Naive B cell (primary cell): ENCODE measurements at regions not wholly inside any gene's neighbourhood (a gene's known extent, or its start where the extent isn't known, plus 50 kb on each side); places are given as distances from the start of the nearest gene placed in this dataset.
"Not testable (repeated sequence)": the region's sequence is repeated elsewhere in the genome, so short reads cannot be mapped to it uniquely, and the experiment has no call there.

Source experiments
- ATAC-seq, 2 donors: fragments of 150-1000 bp; cut with Tn5 transposase; 2 replicates each; pipeline ENCODE4 v1.10.0; 2021; ENCODE audit warnings: low read depth in 2 of 2, mild to moderate bottlenecking in 2 of 2, moderate library complexity in 2 of 2
- DNase-seq: peaks from one replicate; pipeline ENCODE4 v3.0.0; 2022
- H3K27ac Mint-ChIP-seq, 6 donors: one replicate each; pipeline ENCODE4 v1.8.0; 2020 to 2022; ENCODE audit warnings: mild to moderate bottlenecking in 6 of 6, mixed read lengths in 6 of 6, moderate library complexity in 5 of 6, inconsistent platforms in 2 of 6
- H3K27me3 Mint-ChIP-seq, 3 donors: one replicate each; pipeline ENCODE4 v1.8.0; 2021 to 2022; ENCODE audit warnings: mixed read lengths in 3 of 3, mild to moderate bottlenecking in 1 of 3
- H3K36me3 Mint-ChIP-seq, 2 donors: one replicate each; pipeline ENCODE4 v1.8.0; 2020 to 2022; ENCODE audit warnings: mixed read lengths in 2 of 2, inconsistent platforms in 1 of 2, mild to moderate bottlenecking in 1 of 2
- H3K4me1 Mint-ChIP-seq, 3 donors: one replicate each; pipeline ENCODE4 v1.8.0; 2020 to 2022; ENCODE audit warnings: mixed read lengths in 3 of 3, inconsistent platforms in 1 of 3, mild to moderate bottlenecking in 1 of 3, moderate library complexity in 1 of 3
- H3K4me3 Mint-ChIP-seq, 8 donors: one replicate each; pipeline ENCODE4 v1.8.0; 2020 to 2022; ENCODE audit warnings: mild to moderate bottlenecking in 8 of 8, mixed read lengths in 8 of 8, moderate library complexity in 8 of 8, inconsistent platforms in 2 of 8
- H3K9me3 Mint-ChIP-seq, 7 donors: one replicate each; pipeline ENCODE4 v1.8.0; 2020 to 2022; ENCODE audit warnings: mixed read lengths in 7 of 7, mild to moderate bottlenecking in 5 of 7, inconsistent platforms in 2 of 7, moderate library complexity in 1 of 7

DNA sequence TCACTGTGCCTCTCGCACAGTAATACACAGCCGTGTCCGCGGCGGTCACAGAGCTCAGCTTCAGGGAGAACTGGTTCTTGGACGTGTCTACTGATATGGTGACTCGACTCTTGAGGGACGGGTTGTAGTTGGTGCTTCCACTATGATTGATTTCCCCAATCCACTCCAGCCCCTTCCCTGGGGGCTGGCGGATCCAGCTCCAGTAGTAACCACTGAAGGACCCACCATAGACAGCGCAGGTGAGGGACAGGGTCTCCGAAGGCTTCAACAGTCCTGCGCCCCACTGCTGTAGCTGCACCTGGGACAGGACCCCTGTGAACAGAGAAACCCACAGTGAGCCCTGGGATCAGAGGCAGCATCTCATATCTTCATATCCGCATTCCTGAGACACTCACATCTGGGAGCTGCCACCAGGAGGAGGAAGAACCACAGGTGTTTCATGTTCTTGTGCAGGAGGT, 847.3 kb downstream of the TMEM121 start:
- not testable (repeated sequence) for DNase-seq, H3K27me3 Mint-ChIP-seq, ATAC-seq, H3K36me3 Mint-ChIP-seq, H3K9me3 Mint-ChIP-seq
- H3K4me1 Mint-ChIP-seq = peaks cover 15 to 22% (median 17%) of the 10 kb centered on the region in 3 donors
- H3K4me3 Mint-ChIP-seq = peak overlapping the region; percentile 31 to 85 (median 66)
- peak overlapping the region in 5 of 6 donors; percentile 15 to 77 (median 51) for H3K27ac Mint-ChIP-seq

DNA sequence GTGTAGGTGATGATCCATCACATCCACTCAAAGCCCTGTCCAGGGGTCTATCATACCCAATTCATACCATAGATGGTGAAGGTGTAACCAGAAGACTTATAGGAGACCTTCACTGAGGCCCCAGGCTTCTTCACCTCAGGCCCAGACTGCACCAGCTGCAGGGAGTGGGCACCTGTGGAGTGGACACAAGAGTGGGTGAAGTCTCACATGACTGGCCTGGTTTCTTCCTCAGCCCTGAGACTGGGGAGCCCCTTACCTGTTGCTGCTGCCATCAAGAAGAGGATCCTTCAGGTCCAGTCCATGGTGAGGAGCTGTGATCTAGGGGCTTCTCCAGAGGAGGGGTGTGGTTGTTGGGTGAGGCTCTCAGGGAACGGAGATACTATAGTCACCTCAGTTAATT, 851.0 kb downstream of the TMEM121 start:
- no peak for ATAC-seq
- Mint-ChIP-seq H3K4me1 (peaks cover 15 to 17% (median 17%) of the 10 kb centered on the region in 3 donors), H3K9me3 (no peaks in the 10 kb centered on the region)

DNA sequence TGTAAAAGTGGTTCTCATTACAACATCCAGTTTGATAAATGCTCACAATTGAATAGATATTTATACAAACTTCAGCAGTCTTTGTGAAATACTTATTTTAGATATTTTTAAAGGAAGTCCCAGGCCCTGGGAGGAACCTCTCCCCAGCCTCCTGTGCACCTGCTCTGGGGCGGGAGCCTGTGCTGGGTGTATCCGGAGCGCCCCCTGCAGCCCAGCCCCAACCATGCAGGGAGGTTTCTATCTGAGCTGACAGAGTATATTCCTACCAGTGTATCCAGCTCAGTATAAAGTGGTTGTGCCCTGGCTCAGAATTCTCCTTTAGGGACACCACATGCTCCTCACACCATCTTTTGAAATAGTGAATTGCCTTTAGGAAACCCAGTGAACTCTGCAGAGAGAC, 851.8 kb downstream of the TMEM121 start:
- Mint-ChIP-seq H3K27ac (peak overlapping the region in 1 of 6 donors; percentile 56), H3K4me1 (peaks cover 9 to 11% (median 10%) of the 10 kb centered on the region in 3 donors), H3K27me3 (peaks cover 0 to 4% (median 0%) of the 10 kb centered on the region in 3 donors), H3K9me3 (no peaks in the 10 kb centered on the region), H3K36me3 (no peaks in the 10 kb centered on the region), H3K4me3 (no peak overlapping the region)
- DNase-seq (peak; percentile 43), ATAC-seq (peak; percentile 57 to 67)

More for the DNA sequence above, 851.0 kb downstream of the TMEM121 start:
- Mint-ChIP-seq H3K36me3 (no peaks in the 10 kb centered on the region), H3K27me3 (peaks cover 0 to 4% (median 0%) of the 10 kb centered on the region in 3 donors), H3K4me3 (peak overlapping the region in 1 of 8 donors; percentile 30), H3K27ac (no peak overlapping the region)
- DNase-seq = no peak

DNA sequence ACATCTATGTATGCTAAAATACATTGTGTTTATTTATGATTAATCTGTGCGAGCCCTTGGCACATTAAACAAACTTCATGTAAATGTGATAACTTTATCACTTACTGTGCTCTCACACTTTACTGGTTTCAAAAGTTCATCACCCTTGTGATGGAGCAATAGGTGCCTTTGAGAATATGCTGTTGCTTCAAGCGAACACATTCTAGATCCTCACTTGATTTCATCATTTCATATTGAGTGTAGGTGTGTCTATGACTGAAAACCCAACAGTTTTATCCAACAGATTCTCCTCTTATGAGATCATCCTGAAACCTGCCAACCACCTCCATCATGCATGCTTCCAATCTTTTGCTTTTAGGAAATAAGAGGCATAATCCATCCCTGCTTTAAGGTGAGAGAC, 854.4 kb downstream of the TMEM121 start:
- DNase-seq (no peak), ATAC-seq (no peak)
- Mint-ChIP-seq H3K4me1 (no peaks in the 10 kb centered on the region), H3K9me3 (no peaks in the 10 kb centered on the region), H3K36me3 (no peaks in the 10 kb centered on the region), H3K27me3 (peaks cover 0 to 4% (median 0%) of the 10 kb centered on the region in 3 donors), H3K27ac (no peak overlapping the region), H3K4me3 (no peak overlapping the region)

DNA sequence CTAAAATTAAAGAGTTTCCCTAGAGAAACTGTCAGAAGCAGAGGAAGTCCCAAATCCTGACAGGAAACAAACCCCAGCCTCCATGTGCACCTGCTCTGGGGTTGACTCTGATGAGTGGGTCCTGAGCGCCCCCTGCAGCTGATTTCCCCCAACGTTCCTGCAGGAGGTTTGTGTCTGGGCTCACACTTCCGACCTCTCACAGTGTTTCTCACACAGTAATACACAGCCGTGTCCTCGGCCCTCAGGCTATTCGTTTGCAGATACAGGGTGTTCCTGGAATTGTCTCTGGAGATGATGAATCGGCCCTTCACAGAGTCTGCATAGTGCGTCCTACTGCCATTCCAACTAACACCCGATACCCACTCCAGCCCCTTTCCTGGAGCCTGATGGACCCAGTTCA, 862.8 kb downstream of the TMEM121 start:
- H3K4me1 Mint-ChIP-seq, H3K9me3 Mint-ChIP-seq, H3K36me3 Mint-ChIP-seq, DNase-seq, ATAC-seq, H3K4me3 Mint-ChIP-seq, H3K27ac Mint-ChIP-seq: not testable (repeated sequence)
- H3K27me3 Mint-ChIP-seq = peaks cover 15 to 30% (median 17%) of the 10 kb centered on the region in 3 donors

DNA sequence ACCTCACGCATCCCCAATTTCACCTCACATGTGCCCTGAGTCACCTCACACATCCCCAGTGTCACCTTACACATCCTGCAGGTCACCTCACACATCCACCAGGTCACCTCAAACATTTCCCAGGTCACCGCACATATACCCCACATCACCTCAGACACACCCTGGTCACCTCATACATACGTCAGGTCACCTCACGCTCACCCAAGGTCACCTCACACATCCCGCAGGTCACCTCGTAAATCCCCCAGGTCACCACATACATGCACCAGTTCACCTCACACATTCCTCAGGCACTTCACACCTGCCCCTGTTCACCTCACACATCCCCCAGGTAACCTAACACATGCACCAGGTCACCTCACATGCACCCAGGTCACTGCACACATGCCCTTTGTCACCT, 864.0 kb downstream of the TMEM121 start:
- Mint-ChIP-seq H3K4me1 (peaks cover 0 to 5% (median 0%) of the 10 kb centered on the region in 3 donors), H3K27me3 (peaks cover 15 to 30% (median 17%) of the 10 kb centered on the region in 3 donors), H3K4me3 (no peak overlapping the region), H3K9me3 (no peaks in the 10 kb centered on the region), H3K27ac (no peak overlapping the region), H3K36me3 (no peaks in the 10 kb centered on the region)
- DNase-seq = no peak
- ATAC-seq = no peak

DNA sequence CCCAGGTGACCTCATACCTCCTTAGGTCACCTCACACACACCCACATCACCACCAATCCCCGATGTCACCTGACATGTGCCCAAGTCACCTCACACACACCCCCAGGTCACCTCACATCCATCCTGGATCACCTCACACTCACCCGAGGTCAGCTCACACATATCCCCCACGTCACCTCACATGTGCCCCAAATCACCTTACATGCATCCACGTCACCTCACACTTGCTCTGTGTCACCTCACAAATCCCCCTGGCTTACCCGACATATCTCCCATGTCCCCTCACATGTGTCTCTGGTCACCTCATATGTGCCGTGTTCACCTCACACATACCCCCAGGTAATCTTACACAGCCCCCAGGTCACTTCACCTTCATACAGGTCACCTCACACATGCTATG, 864.6 kb downstream of the TMEM121 start:
- no peak overlapping the region for H3K4me3 Mint-ChIP-seq
- no peaks in the 10 kb centered on the region for H3K36me3 Mint-ChIP-seq
- H3K9me3 Mint-ChIP-seq = no peaks in the 10 kb centered on the region
- peaks cover 0 to 5% (median 0%) of the 10 kb centered on the region in 3 donors for H3K4me1 Mint-ChIP-seq
- DNase-seq (no peak), ATAC-seq (no peak)
- peaks cover 15 to 30% (median 17%) of the 10 kb centered on the region in 3 donors for H3K27me3 Mint-ChIP-seq
- H3K27ac Mint-ChIP-seq = no peak overlapping the region

DNA sequence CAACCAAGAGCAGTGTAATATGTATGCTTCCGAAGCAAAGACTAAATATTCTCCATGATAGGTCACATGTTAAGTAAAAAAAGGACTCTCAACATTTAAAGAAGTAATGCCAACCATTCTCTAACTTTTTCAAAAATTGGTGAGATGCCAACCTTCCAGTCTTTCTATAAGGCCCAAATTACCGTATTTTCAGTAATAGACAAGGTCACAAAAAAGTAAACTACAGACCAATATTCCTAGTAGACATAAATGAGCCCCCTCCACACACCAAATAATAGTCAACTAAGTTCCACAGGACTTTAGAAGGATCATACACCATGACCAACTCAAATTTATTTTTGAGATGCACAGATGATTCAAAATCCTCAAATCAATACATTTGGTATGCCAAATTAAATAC, 867.4 kb downstream of the TMEM121 start:
- ATAC-seq = no peak
- peaks cover 15 to 37% (median 17%) of the 10 kb centered on the region in 3 donors for H3K27me3 Mint-ChIP-seq
- H3K36me3 Mint-ChIP-seq = no peaks in the 10 kb centered on the region
- H3K9me3 Mint-ChIP-seq = no peaks in the 10 kb centered on the region
- H3K27ac Mint-ChIP-seq = no peak overlapping the region
- H3K4me3 Mint-ChIP-seq = no peak overlapping the region
- no peak for DNase-seq
- H3K4me1 Mint-ChIP-seq = peaks cover 0 to 5% (median 0%) of the 10 kb centered on the region in 3 donors

DNA sequence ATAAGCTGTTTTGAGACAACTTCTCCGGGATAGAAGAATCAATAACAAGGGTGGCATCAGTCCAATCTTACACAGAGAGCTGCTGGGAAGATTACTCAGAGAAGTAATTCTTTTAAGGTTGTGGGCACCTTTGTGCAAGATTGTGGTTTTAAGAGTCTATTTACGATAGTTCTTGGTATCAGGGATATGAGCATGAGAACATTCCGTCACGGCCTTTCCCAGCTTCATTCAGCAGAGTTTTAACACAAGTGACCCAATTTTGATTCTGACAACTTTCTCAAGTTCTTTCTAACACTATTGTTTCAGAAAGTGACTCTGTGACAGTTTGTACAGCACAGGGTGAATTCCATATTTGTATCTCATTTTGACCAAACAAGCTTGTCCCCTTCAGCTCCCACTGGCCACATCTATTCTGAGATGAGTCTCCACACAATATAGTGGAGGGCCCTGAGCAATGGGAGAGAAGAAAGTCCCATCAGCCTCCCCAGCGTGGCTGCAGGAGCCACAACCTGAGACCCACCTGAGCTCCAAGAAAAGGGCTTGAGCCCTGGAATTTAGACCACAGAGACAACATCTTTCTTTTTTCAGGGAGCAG, 869.2 kb downstream of the TMEM121 start:
- DNase-seq = no peak
- H3K4me1 Mint-ChIP-seq = no peaks in the 10 kb centered on the region

DNA sequence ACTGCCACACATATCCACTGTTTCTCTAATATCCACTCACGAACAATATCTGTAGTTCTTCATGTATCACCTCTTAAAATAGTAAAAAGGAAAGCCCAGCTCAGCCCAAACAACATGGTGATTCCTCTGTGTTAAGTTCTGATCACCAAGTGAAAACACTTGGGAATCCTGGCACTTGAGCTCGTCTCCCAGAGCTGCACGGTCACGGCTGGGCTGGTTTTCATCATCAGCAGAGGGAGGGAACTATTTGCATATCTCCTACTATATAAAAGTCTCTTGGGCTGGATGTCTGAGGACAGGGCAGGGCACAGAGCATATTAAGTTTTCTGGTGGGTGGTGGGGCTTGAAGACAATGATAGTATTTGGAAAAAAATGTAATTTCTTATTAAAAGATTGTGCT, 870.6 kb downstream of the TMEM121 start:
- ATAC-seq (no peak), DNase-seq (no peak)
- Mint-ChIP-seq H3K4me1 (no peaks in the 10 kb centered on the region), H3K27me3 (peaks cover 0 to 16% (median under 1%) of the 10 kb centered on the region in 3 donors), H3K36me3 (no peaks in the 10 kb centered on the region), H3K4me3 (no peak overlapping the region), H3K27ac (no peak overlapping the region), H3K9me3 (no peaks in the 10 kb centered on the region)

More for the DNA sequence above, 869.2 kb downstream of the TMEM121 start:
- Mint-ChIP-seq H3K27me3 (peaks cover 10 to 31% (median 14%) of the 10 kb centered on the region in 3 donors), H3K4me3 (no peak overlapping the region), H3K36me3 (no peaks in the 10 kb centered on the region), H3K27ac (no peak overlapping the region), H3K9me3 (no peaks in the 10 kb centered on the region)
- ATAC-seq = no peak

DNA sequence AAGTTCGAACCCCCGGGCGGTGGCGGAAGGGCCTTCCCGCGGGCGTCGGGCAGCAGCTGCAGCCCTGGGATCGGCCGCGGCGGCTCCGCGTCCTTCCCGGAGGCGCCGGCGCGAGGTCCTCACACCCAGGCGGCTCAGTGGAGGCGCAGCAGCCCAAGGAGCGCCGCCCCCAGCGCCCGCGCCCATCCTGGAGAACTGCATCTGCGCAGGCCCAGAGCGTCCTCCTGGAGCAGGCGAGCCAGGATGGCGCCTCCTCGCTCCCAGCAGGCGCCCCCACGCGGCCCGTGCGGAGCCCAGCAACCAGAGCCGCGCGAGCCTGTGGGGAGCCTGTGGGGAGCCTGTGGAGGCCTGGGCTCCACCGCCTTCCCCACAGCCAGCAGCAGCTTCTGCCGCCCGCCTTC, 872.5 kb downstream of the TMEM121 start:
- H3K27ac Mint-ChIP-seq, H3K4me1 Mint-ChIP-seq, DNase-seq, H3K9me3 Mint-ChIP-seq, H3K27me3 Mint-ChIP-seq, H3K36me3 Mint-ChIP-seq, H3K4me3 Mint-ChIP-seq, ATAC-seq: not testable (repeated sequence)

DNA sequence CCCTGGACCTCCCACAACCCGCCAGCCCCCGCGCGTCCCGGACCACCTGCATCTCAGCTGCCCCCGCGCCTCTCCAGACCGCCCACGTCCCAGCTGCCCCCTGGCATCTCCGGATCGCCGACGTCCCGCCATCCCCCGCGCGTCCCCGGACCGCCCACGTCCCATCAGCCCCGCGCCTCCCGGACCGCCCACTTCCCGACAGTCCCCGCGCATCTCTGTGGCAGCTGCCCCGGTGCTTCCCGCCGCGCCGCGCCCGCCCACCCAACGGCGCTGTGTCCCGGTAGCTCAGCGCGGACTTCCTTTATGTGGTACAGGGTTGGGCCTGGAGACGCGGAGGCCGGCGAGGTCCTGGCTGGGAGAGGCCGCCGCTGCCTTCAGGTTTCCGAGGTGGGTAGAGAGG, 874.9 kb downstream of the TMEM121 start:
- H3K9me3 Mint-ChIP-seq, H3K4me3 Mint-ChIP-seq, H3K36me3 Mint-ChIP-seq, H3K27ac Mint-ChIP-seq, H3K4me1 Mint-ChIP-seq, ATAC-seq, H3K27me3 Mint-ChIP-seq, DNase-seq: not testable (repeated sequence)

DNA sequence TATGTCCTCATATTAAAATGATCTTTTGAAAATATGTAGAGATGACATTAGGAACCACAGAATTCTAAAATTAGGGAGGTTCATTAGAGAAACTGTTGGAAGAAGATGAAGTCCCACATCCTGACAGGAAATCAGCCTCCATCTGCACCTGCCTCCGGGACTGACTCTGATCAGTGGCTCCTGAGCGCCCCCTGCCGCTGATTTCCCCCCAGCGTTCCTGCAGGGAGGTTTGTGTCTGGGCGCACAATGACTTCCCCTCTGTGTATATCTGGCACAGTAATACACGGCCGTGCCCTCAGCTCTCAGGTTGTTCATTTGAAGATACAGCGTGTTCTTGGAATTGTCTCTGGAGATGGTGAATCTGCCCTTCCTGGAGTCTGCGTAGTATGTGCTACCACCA, 883.8 kb downstream of the TMEM121 start:
- H3K4me3 Mint-ChIP-seq, H3K27ac Mint-ChIP-seq, H3K9me3 Mint-ChIP-seq, H3K36me3 Mint-ChIP-seq, H3K27me3 Mint-ChIP-seq, H3K4me1 Mint-ChIP-seq: not testable (repeated sequence)
- peak in 1 of 2 donors; percentile 36 for ATAC-seq
- DNase-seq = peak; percentile 14

DNA sequence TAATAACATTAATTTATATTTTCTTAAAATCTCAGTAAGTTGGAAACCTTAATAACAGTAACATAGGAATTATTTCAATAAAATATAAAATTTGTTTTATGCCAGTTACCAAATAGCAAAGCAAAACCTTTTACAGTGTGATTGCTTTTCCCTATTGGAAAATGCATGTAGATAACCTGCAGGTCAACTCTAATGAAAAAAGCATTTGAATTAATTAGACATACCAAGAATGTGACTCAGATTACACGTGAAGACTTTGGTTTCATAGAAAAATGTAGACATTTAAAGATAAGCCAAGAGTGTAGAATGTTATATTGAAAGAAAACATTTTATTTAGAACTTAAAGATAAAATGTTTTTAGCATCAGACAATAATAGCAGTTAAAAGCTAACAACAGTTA, 888.1 kb downstream of the TMEM121 start:
- no peak overlapping the region for H3K27ac Mint-ChIP-seq
- H3K27me3 Mint-ChIP-seq = no peaks in the 10 kb centered on the region
- H3K4me1 Mint-ChIP-seq = peaks cover 0 to 5% (median 0%) of the 10 kb centered on the region in 3 donors
- H3K9me3 Mint-ChIP-seq = no peaks in the 10 kb centered on the region
- DNase-seq = no peak
- no peaks in the 10 kb centered on the region for H3K36me3 Mint-ChIP-seq
- H3K4me3 Mint-ChIP-seq = no peak overlapping the region
- no peak for ATAC-seq
